AG09309 (cell line): ENCODE measurements at regions not wholly inside any gene's neighbourhood (a gene's known extent, or its start where the extent isn't known, plus 50 kb on each side); places are given as distances from the start of the nearest gene placed in this dataset.
"Not testable (repeated sequence)": the region's sequence is repeated elsewhere in the genome, so short reads cannot be mapped to it uniquely, and the experiment has no call there.

Experiments used
- DNase-seq: peaks from one replicate; pipeline ENCODE4 v3.0.0-alpha.2; 2010; ENCODE audit warnings: low read depth
- H3K4me3 ChIP-seq: 2 replicates; pipeline ENCODE4 v1.5.1; 2011; ENCODE audit warnings: mild to moderate bottlenecking, low read depth, low read length, moderate library complexity; ENCODE audit not compliant: control insufficient read depth
- CTCF ChIP-seq: IDR thresholded peaks from 2 replicates; pipeline ENCODE4 v1.5.1; 2011; ENCODE audit warnings: mild to moderate bottlenecking, low read depth, low read length, inconsistent platforms; ENCODE audit not compliant: insufficient read depth, control insufficient read depth; ENCODE audit errors: missing control alignments

GRCh38 chr6:131453803-131454202 is 119.2 kb upstream of the ARG1 start:
- no peak for DNase-seq
- no peak for TF ChIP-seq CTCF
- no peak overlapping the region for H3K4me3 ChIP-seq

GRCh38 chr6:131456565-131456964 is 116.5 kb upstream of the ARG1 start:
- no peak overlapping the region for H3K4me3 ChIP-seq
- no peak for TF ChIP-seq CTCF
- DNase-seq: no peak

- no peak for TF ChIP-seq CTCF
- no peak overlapping the region for H3K4me3 ChIP-seq
- DNase-seq: no peak
These were observed 114.0 kb upstream of the ARG1 start for GRCh38 chr6:131459005-131459404.

- no peak for TF ChIP-seq CTCF
- no peak overlapping the region for H3K4me3 ChIP-seq
- DNase-seq: no peak
These were observed 112.4 kb upstream of the ARG1 start for GRCh38 chr6:131460614-131461000.

GRCh38 chr6:131469130-131469529 is 103.9 kb upstream of the ARG1 start:
- no peak for DNase-seq
- no peak overlapping the region for H3K4me3 ChIP-seq
- no peak for TF ChIP-seq CTCF

- TF ChIP-seq CTCF: no peak
- DNase-seq: no peak
These were observed 102.5 kb upstream of the ARG1 start for GRCh38 chr6:131470534-131470933.

GRCh38 chr6:131471331-131471730 is 101.7 kb upstream of the ARG1 start:
- H3K4me3 ChIP-seq: no peak overlapping the region
- DNase-seq: no peak
- no peak for TF ChIP-seq CTCF

More at GRCh38 chr6:131470534-131470933, 102.5 kb upstream of the ARG1 start:
- H3K4me3 ChIP-seq: no peak overlapping the region

- H3K4me3 ChIP-seq, DNase-seq: not testable (repeated sequence)
These were observed 99.7 kb upstream of the ARG1 start for GRCh38 chr6:131473303-131473702.
